Natural killer cell (primary cell): ENCODE measurements at regions not wholly inside any gene's neighbourhood (a gene's known extent, or its start where the extent isn't known, plus 50 kb on each side); places are given as distances from the start of the nearest gene placed in this dataset.

Source experiments
- ATAC-seq, 3 donors: fragments of 150-1000 bp in 2 of 3; fragments of 200-7000 bp in 1 of 3; cut with Tn5 transposase; 1 replicate in 1 of 3; 2 replicates in 2 of 3; pipeline ENCODE4 v1.10.0; 2021; ENCODE audit warnings: mild to moderate bottlenecking in 2 of 3, moderate library complexity in 2 of 3
- DNase-seq, 2 donors: peaks; one replicate each; pipeline versions ENCODE4 v3.0.0 to v3.0.0-alpha.2; 2013 to 2021; ENCODE audit warnings: mixed read lengths in 1 of 2
- H3K27ac ChIP-seq: one replicate; pipeline ENCODE4 v1.5.1; 2013; ENCODE audit warnings: mild to moderate bottlenecking, low read length
- H3K27me3 ChIP-seq: one replicate; pipeline ENCODE4 v1.6.1; 2013; ENCODE audit warnings: low read length; ENCODE audit not compliant: control insufficient read depth, insufficient read depth
- H3K36me3 ChIP-seq: one replicate; pipeline ENCODE4 v1.6.1; 2013; ENCODE audit warnings: low read length; ENCODE audit not compliant: control insufficient read depth, insufficient read depth
- H3K4me1 ChIP-seq: one replicate; pipeline ENCODE4 v1.6.1; 2013; ENCODE audit warnings: low read length; ENCODE audit not compliant: control insufficient read depth, insufficient read depth
- H3K4me3 ChIP-seq: one replicate; pipeline ENCODE4 v1.5.1; 2013; ENCODE audit warnings: low read length
- H3K9me3 ChIP-seq: one replicate; pipeline ENCODE4 v1.6.1; 2013; ENCODE audit warnings: low read length; ENCODE audit not compliant: control insufficient read depth, insufficient read depth
- H3K27ac Mint-ChIP-seq, 2 donors: one replicate each; pipeline ENCODE4 v1.8.0; 2022; ENCODE audit warnings: mild to moderate bottlenecking in 2 of 2, mixed read lengths in 2 of 2, moderate library complexity in 1 of 2
- H3K27me3 Mint-ChIP-seq, 2 donors: one replicate each; pipeline ENCODE4 v1.8.0; 2022; ENCODE audit warnings: low read depth in 2 of 2, mixed read lengths in 2 of 2
- H3K36me3 Mint-ChIP-seq: one replicate; pipeline ENCODE4 v1.8.0; 2022; ENCODE audit warnings: mixed read lengths
- H3K4me1 Mint-ChIP-seq, 2 donors: one replicate each; pipeline ENCODE4 v1.8.0; 2022; ENCODE audit warnings: mixed read lengths in 2 of 2
- H3K4me3 Mint-ChIP-seq: one replicate; pipeline ENCODE4 v1.8.0; 2022; ENCODE audit warnings: mild to moderate bottlenecking, moderate library complexity, mixed read lengths
- H3K9me3 Mint-ChIP-seq, 2 donors: one replicate each; pipeline ENCODE4 v1.8.0; 2022; ENCODE audit warnings: mixed read lengths in 2 of 2
- WGBS: methylation state at CpG from one replicate; pipeline ENCODE4 v1.1.7; 2013; ENCODE audit warnings: missing lambda C conversion rate; ENCODE audit not compliant: insufficient coverage; 5-methylcytosine and 5-hydroxymethylcytosine counted together
- intact Hi-C: fragments of 100-400 bp; cut with micrococcal nuclease; formaldehyde crosslinking; loops from one replicate; pipeline ENCODE4 v1.14.2; 2022
- TF ChIP-seq, protein P1 (sequence below): fragments of 200-600 bp; IDR thresholded peaks from one replicate; pipeline ENCODE4 v1.8.0; 2022; ENCODE audit warnings: antibody characterized with exemption

DNA sequence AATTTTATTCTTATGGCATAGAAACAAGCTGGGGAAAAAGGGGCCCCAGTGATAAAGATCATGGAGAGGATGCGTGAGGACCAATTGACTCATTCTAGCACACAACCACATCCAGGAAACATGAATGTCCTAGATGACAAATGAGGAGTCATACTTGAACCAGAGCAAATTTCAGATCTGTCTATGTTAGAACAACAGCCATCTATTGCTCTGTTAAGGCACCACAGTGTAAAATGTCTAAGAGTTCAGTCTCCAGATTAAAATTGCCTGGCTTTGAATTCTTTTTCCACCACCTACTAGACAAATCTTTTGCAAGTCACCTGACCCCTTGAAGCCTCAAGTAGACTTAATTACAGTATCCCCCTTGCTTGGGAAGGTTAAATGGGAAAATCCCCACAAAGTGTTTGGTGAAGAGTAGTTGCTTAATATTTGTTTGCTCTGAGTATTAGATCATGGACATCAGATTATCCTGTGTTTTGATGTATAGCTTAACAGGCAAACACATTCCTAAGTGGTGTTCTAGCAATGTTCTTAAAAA lies 258.7 kb upstream of the TGFBR2 start:
- intact Hi-C loops: no loop called here
- no peak overlapping the region for H3K27ac ChIP-seq
- no peaks in the 10 kb centered on the region for H3K9me3 ChIP-seq
- no peaks in the 10 kb centered on the region for H3K36me3 ChIP-seq
- no peaks in the 10 kb centered on the region for H3K27me3 ChIP-seq
- H3K4me3 ChIP-seq: no peak overlapping the region
- Mint-ChIP-seq H3K4me3 (no peak overlapping the region), H3K36me3 (no peaks in the 10 kb centered on the region), H3K27ac (no peak overlapping the region), H3K4me1 (peaks cover 23 to 25% of the 10 kb centered on the region in 2 donors), H3K27me3 (peaks cover 9 to 23% of the 10 kb centered on the region in 2 donors), H3K9me3 (no peaks in the 10 kb centered on the region)
- H3K4me1 ChIP-seq: no peaks in the 10 kb centered on the region
- 0% methylated on average over 1 of the region's 1 CpG for WGBS
- TF ChIP-seq, protein P1, sequence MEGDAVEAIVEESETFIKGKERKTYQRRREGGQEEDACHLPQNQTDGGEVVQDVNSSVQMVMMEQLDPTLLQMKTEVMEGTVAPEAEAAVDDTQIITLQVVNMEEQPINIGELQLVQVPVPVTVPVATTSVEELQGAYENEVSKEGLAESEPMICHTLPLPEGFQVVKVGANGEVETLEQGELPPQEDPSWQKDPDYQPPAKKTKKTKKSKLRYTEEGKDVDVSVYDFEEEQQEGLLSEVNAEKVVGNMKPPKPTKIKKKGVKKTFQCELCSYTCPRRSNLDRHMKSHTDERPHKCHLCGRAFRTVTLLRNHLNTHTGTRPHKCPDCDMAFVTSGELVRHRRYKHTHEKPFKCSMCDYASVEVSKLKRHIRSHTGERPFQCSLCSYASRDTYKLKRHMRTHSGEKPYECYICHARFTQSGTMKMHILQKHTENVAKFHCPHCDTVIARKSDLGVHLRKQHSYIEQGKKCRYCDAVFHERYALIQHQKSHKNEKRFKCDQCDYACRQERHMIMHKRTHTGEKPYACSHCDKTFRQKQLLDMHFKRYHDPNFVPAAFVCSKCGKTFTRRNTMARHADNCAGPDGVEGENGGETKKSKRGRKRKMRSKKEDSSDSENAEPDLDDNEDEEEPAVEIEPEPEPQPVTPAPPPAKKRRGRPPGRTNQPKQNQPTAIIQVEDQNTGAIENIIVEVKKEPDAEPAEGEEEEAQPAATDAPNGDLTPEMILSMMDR: no peak
- ATAC-seq: peak in 2 of 3 donors; percentile 24 to 38
- DNase-seq: peak in 1 of 2 donors; percentile 29

DNA sequence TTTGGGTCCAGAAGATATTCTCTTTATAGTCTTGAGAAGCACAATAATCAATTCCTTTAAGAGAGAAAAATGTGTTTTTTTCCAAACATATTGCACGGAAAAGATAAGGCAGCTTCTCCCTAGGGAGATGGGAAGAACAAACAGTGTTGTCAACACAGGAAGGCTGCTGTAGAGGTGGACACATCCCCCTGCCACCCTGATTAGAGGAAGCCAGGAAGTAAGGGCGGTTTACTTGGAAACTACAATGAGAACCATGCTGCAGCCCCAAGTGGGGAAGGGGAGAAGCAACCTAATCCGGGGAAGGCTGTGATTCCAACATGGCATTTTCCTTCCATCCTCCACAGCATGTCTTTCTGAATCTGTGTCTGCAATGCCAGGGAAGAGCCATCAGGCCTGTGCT lies 256.9 kb upstream of the TGFBR2 start:
- H3K9me3 ChIP-seq: no peaks in the 10 kb centered on the region
- intact Hi-C loops: no loop called here
- H3K4me3 ChIP-seq: no peak overlapping the region
- Mint-ChIP-seq H3K27me3 (peaks cover 9 to 22% of the 10 kb centered on the region in 2 donors), H3K9me3 (no peaks in the 10 kb centered on the region), H3K4me1 (peaks cover 40% of the 10 kb centered on the region in 2 donors), H3K36me3 (no peaks in the 10 kb centered on the region), H3K27ac (no peak overlapping the region), H3K4me3 (no peak overlapping the region)
- WGBS: 91% methylated on average over 3 of the region's 3 CpGs
- ATAC-seq (no peak), DNase-seq (no peak)
- no peaks in the 10 kb centered on the region for H3K27me3 ChIP-seq
- TF ChIP-seq, protein P1: no peak
- H3K36me3 ChIP-seq: no peaks in the 10 kb centered on the region
- H3K4me1 ChIP-seq: peaks cover 11% of the 10 kb centered on the region
- H3K27ac ChIP-seq: no peak overlapping the region

DNA sequence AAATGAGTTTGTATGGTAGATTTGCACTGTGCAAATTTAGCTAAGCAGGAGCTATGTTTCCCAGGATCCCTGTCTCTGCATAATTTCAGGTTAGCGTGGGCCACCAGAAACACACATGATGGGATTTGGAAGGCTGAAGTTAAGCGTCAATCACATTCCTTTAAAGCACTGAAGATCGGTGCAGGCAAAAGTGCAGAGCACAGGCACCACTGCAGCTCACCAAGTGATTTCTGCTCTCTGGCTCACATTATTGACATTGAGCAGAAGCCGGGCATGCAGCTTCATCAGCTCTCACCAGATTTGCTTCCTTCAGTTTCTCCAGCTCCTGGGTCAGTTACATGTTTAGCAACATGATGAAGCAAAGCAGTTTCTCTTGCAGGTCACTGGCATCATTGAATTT lies 256.4 kb upstream of the TGFBR2 start:
- H3K27me3 Mint-ChIP-seq: peaks cover 9 to 22% of the 10 kb centered on the region in 2 donors
- no peaks in the 10 kb centered on the region for H3K9me3 ChIP-seq
- no peaks in the 10 kb centered on the region for H3K36me3 ChIP-seq
- H3K27me3 ChIP-seq: no peaks in the 10 kb centered on the region
- H3K4me1 ChIP-seq: peaks cover 16% of the 10 kb centered on the region
- WGBS: over 99% methylated on average over 4 of the region's 4 CpGs
- TF ChIP-seq, protein P1: no peak
- peaks cover 45% of the 10 kb centered on the region in 2 donors for H3K4me1 Mint-ChIP-seq
- no peak overlapping the region for H3K27ac ChIP-seq
- intact Hi-C loops: no loop called here
- H3K36me3 Mint-ChIP-seq: no peaks in the 10 kb centered on the region
- H3K4me3 Mint-ChIP-seq: no peak overlapping the region
- no peak overlapping the region for H3K27ac Mint-ChIP-seq
- no peak for ATAC-seq
- no peak for DNase-seq
- no peak overlapping the region for H3K4me3 ChIP-seq
- no peaks in the 10 kb centered on the region for H3K9me3 Mint-ChIP-seq

DNA sequence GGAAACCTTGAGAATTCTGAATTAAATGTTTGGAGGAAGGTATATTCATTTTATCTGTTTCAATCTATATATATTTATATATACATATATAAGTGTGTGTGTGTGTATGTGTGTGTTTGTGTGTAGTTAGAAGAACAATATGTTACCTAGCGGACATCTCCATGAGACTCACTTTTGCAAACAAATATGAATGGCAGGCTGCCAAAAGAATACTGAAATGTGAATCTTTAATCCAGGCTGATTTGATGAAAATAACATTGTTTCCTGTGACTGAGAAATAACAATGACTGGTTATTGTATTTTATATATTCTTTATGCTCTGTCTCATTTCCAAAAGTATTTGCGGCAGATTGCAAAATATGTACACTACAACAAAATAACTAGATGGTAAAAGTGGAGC lies 255.5 kb upstream of the TGFBR2 start:
- H3K27me3 Mint-ChIP-seq: peaks cover 9 to 22% of the 10 kb centered on the region in 2 donors
- H3K9me3 ChIP-seq: no peaks in the 10 kb centered on the region
- H3K27ac Mint-ChIP-seq: no peak overlapping the region
- H3K36me3 Mint-ChIP-seq: no peaks in the 10 kb centered on the region
- H3K4me1 ChIP-seq: peaks cover 20% of the 10 kb centered on the region
- TF ChIP-seq, protein P1: no peak
- no peaks in the 10 kb centered on the region for H3K9me3 Mint-ChIP-seq
- ATAC-seq (no peak), DNase-seq (no peak)
- H3K4me1 Mint-ChIP-seq: peaks cover 53 to 54% of the 10 kb centered on the region in 2 donors
- H3K4me3 ChIP-seq: no peak overlapping the region
- H3K27me3 ChIP-seq: no peaks in the 10 kb centered on the region
- intact Hi-C loops: no loop called here
- no peak overlapping the region for H3K27ac ChIP-seq
- no peak overlapping the region for H3K4me3 Mint-ChIP-seq
- 100% methylated on average over 1 of the region's 2 CpGs for WGBS
- H3K36me3 ChIP-seq: no peaks in the 10 kb centered on the region
